Cardiac fibroblast (primary cell): ENCODE measurements at regions not wholly inside any gene's neighbourhood (a gene's known extent, or its start where the extent isn't known, plus 50 kb on each side); places are given as distances from the start of the nearest gene placed in this dataset.
"Not testable (repeated sequence)": the region's sequence is repeated elsewhere in the genome, so short reads cannot be mapped to it uniquely, and the experiment has no call there.

Experiments used
- DNase-seq, 2 donors: peaks; one replicate each; pipeline versions ENCODE4 v3.0.0 to v3.0.0-alpha.2; 2010; ENCODE audit warnings: low read depth in 2 of 2
- H3K4me3 ChIP-seq, 2 donors: replicated peaks in 1 of 2; 1 replicate in 1 of 2; 2 replicates in 1 of 2; pipeline ENCODE4 v1.5.1; 2011; ENCODE audit warnings: low read depth in 2 of 2, low read length in 2 of 2, mild to moderate bottlenecking in 2 of 2, moderate library complexity in 1 of 2
- CTCF ChIP-seq: IDR thresholded peaks from one replicate; pipeline ENCODE4 v1.5.1; 2011; ENCODE audit warnings: low read depth, mild to moderate bottlenecking, low read length, inconsistent platforms

- TF ChIP-seq CTCF, result no peak
- no peak overlapping the region for H3K4me3 ChIP-seq
- DNase-seq, result no peak
Measured at GRCh38 chr1:157384258-157384657, 168.1 kb downstream of the FCRL5 start.

- no peak overlapping the region for H3K4me3 ChIP-seq
- TF ChIP-seq CTCF, result no peak
- DNase-seq, result no peak
Measured at GRCh38 chr1:157382351-157382750, 170.0 kb downstream of the FCRL5 start.

GRCh38 chr1:157380523-157380922 is 171.8 kb downstream of the FCRL5 start:
- H3K4me3 ChIP-seq, result no peak overlapping the region
- DNase-seq, result no peak
- no peak for TF ChIP-seq CTCF

GRCh38 chr1:157377280-157377713 is 175.0 kb downstream of the FCRL5 start:
- DNase-seq, result peak; percentile 30 to 56
- peak; percentile 68 for TF ChIP-seq CTCF
- H3K4me3 ChIP-seq, result not testable (repeated sequence)

- TF ChIP-seq CTCF, result no peak
- DNase-seq, result no peak
- no peak overlapping the region for H3K4me3 ChIP-seq
Measured at GRCh38 chr1:157376681-157377080, 175.6 kb downstream of the FCRL5 start.

- H3K4me3 ChIP-seq, DNase-seq: not testable (repeated sequence)
Measured at GRCh38 chr1:157372311-157372710, 180.0 kb downstream of the FCRL5 start.

- DNase-seq, result no peak
- no peak for TF ChIP-seq CTCF
- H3K4me3 ChIP-seq, result no peak overlapping the region
Measured at GRCh38 chr1:157371826-157372225, 180.5 kb downstream of the FCRL5 start.
